ENCODE measurements at regions not wholly inside any gene's neighbourhood (a gene's known extent, or its start where the extent isn't known, plus 50 kb on each side); places are given as distances from the start of the nearest gene placed in this dataset.
A peak's percentile ranks its signal among the peaks of the same experiment; 100 is the strongest.

DNA sequence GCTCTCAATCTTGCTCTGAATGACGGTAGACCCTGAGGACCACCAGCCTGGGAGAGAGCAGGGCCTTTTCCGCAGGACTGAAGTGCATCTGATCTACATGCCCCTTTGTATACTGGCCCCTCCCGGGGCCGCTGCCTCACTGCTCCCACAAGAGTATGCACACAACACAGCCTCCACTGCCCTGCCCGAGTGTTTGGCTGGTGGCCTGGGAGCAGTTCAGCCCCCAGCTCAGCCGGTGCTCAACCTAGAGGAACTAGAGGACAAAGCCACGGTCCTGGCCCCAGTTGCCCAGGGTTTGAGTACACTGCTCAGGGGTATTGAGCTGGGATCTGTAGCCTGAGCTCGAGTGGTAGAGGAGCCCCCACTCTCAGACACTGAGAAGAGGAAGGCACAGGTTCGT lies 118.9 kb upstream of the CAB39 start:
- H3K4me3 Mint-ChIP-seq: no peak overlapping the region
- no peak for DNase-seq
- CTCF ChIA-PET: no interaction called here
- TF ChIP-seq, protein P1, sequence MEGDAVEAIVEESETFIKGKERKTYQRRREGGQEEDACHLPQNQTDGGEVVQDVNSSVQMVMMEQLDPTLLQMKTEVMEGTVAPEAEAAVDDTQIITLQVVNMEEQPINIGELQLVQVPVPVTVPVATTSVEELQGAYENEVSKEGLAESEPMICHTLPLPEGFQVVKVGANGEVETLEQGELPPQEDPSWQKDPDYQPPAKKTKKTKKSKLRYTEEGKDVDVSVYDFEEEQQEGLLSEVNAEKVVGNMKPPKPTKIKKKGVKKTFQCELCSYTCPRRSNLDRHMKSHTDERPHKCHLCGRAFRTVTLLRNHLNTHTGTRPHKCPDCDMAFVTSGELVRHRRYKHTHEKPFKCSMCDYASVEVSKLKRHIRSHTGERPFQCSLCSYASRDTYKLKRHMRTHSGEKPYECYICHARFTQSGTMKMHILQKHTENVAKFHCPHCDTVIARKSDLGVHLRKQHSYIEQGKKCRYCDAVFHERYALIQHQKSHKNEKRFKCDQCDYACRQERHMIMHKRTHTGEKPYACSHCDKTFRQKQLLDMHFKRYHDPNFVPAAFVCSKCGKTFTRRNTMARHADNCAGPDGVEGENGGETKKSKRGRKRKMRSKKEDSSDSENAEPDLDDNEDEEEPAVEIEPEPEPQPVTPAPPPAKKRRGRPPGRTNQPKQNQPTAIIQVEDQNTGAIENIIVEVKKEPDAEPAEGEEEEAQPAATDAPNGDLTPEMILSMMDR (IDR thresholded peaks at IDR 0.05): no peak
- no peaks in the 10 kb centered on the region for H3K27me3 Mint-ChIP-seq
- peaks cover 12% of the 10 kb centered on the region for H3K9me3 Mint-ChIP-seq
- H3K36me3 Mint-ChIP-seq (ENCODE audit: low read depth): peaks cover 7% of the 10 kb centered on the region
- no peak overlapping the region for H3K27ac Mint-ChIP-seq
- intact Hi-C loops (cut with micrococcal nuclease): no loop called here
- no peak for ATAC-seq
- peaks cover 52% of the 10 kb centered on the region for H3K4me1 Mint-ChIP-seq (ENCODE audit: low read depth)
- POLR2A ChIA-PET: no interaction called here

DNA sequence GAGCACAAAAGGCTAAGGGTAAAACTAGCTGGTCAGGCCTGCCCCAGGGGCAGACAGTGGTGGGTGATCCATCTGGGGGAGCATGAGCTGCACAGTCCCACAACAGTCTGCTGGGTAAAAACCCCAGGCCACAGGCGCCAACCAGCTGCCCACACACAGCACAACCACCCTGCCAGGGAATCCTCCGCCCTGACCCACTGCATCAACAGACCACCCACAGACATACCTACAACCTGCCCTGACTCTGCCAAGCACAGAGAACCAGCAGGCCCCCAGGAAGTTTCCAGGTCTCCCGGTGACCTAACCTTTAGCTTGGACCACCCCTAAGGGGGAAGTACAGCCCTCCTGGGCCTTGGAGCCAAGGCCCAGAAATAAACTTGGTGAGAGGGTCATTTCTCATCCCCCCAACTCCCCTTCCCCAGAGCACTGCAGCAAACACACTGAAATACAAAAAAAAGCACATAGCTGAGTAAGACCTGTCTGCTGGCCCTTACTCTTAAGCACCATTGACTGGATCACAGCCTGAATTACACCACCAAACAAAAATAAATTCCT lies 118.3 kb upstream of the CAB39 start:
- TF ChIP-seq, protein P1 (IDR thresholded peaks at IDR 0.05): no peak
- ATAC-seq: no peak
- intact Hi-C loops (cut with micrococcal nuclease): no loop called here
- no peak for DNase-seq
- Mint-ChIP-seq H3K27ac (no peak overlapping the region), H3K36me3 (ENCODE audit: low read depth) (peaks cover 7% of the 10 kb centered on the region), H3K4me3 (no peak overlapping the region), H3K9me3 (peaks cover 11% of the 10 kb centered on the region), H3K27me3 (no peaks in the 10 kb centered on the region), H3K4me1 (ENCODE audit: low read depth) (peaks cover 49% of the 10 kb centered on the region)
- ChIA-PET POLR2A (no interaction called here), CTCF (interaction anchor here (1.9 kb wide), 1 partner anchor 10 kb away, joined by 4 read pairs; no protein-coding TSS in a partner anchor)

DNA sequence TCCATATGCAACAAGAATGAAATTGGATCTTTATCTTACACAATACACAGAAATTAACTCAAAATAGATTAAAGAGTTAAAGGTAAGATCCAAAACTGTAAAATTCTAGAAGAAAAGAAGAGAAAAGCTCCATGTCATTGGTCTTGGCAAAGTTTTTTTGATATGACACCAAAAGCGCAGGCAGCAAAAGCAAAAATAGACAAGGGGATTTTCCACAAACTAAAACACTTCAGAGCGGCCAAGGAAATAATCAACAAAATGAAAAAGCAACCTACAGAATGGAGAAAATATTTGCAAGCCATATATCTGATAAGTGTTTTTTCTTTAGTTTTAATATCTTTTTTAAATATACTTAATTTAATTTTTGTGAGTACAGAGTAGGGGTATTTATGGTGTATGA lies 112.8 kb upstream of the CAB39 start:
- TF ChIP-seq, protein P1 (IDR thresholded peaks at IDR 0.05): no peak
- Mint-ChIP-seq H3K9me3 (peaks cover 21% of the 10 kb centered on the region), H3K36me3 (ENCODE audit: low read depth) (peaks cover 10% of the 10 kb centered on the region), H3K4me3 (no peak overlapping the region), H3K27ac (peak overlapping the region; percentile 52), H3K27me3 (no peaks in the 10 kb centered on the region), H3K4me1 (ENCODE audit: low read depth) (peaks cover 42% of the 10 kb centered on the region)
- intact Hi-C loops (cut with micrococcal nuclease): no loop called here
- CTCF ChIA-PET: no interaction called here
- ATAC-seq: no peak
- POLR2A ChIA-PET: no interaction called here
- no peak for DNase-seq

DNA sequence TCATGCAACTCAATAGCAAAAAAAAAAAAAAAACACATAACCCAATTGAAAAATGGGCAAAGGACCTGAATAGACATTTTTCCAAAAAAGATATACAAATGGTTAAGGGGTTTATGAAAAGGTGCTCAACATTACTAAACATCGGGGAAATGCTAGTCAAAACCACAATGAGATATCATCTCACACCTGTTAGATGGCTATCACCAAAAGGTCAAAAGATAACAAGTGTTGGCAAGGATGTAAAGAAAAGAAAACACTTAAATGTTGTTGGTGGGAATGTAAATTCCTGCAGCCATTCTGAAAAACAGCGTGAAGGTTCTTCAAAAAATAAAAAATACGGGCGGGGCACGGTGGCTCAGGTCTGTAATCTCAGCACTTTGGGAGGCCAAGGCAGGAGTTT lies 112.4 kb upstream of the CAB39 start:
- intact Hi-C loops (cut with micrococcal nuclease): no loop called here
- DNase-seq (no peak), ATAC-seq (no peak)
- H3K4me1 Mint-ChIP-seq (ENCODE audit: low read depth): peaks cover 42% of the 10 kb centered on the region
- H3K27ac Mint-ChIP-seq: no peak overlapping the region
- CTCF ChIA-PET: no interaction called here
- peak overlapping the region; percentile 3 for H3K4me3 Mint-ChIP-seq
- TF ChIP-seq, protein P1 (IDR thresholded peaks at IDR 0.05): no peak
- POLR2A ChIA-PET: no interaction called here
- H3K9me3 Mint-ChIP-seq: peaks cover 25% of the 10 kb centered on the region
- H3K36me3 Mint-ChIP-seq (ENCODE audit: low read depth): peaks cover 13% of the 10 kb centered on the region
- H3K27me3 Mint-ChIP-seq: no peaks in the 10 kb centered on the region

DNA sequence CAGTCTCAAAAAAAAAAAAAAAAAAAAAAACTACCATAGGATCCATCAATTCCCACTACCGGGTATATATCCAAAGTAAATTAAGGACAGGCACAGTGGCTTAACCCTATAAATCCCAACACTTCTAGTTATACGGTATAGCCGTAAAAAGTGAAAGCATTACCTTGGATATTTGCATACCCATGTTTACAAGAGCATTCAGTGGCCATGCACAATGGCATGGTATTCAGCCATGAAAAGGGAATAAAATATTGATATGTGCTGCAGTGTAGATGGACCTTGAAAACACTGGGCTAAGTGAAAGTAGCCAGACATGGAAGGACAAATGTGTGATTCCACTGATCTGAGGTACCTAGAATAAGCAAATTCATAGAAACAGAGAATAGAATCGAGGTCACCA lies 111.8 kb upstream of the CAB39 start:
- Mint-ChIP-seq H3K36me3 (ENCODE audit: low read depth) (peaks cover 13% of the 10 kb centered on the region), H3K4me1 (ENCODE audit: low read depth) (peaks cover 42% of the 10 kb centered on the region), H3K27ac (peak overlapping the region; percentile 9), H3K27me3 (no peaks in the 10 kb centered on the region), H3K4me3 (no peak overlapping the region), H3K9me3 (peaks cover 27% of the 10 kb centered on the region)
- intact Hi-C loops (cut with micrococcal nuclease): no loop called here
- ATAC-seq (no peak), DNase-seq (no peak)
- TF ChIP-seq, protein P1 (IDR thresholded peaks at IDR 0.05): no peak
- ChIA-PET CTCF (interaction anchor here (2.1 kb wide), 1 partner anchor 10 kb away, joined by 8 read pairs; no protein-coding TSS in a partner anchor), POLR2A (interaction anchor here (1.9 kb wide), 1 partner anchor 16 kb away, joined by 4 read pairs; no protein-coding TSS in a partner anchor)

Measured in activated CD8-positive, alpha-beta T cell treated with anti-CD3 and anti-CD28 coated beads for 36 hours (primary cell).